Umbilical cord (tissue), 1 donor: ENCODE measurements at regions not wholly inside any gene's neighbourhood (a gene's known extent, or its start where the extent isn't known, plus 50 kb on each side); places are given as distances from the start of the nearest gene placed in this dataset.
"Not testable (repeated sequence)": the region's sequence is repeated elsewhere in the genome, so short reads cannot be mapped to it uniquely, and the experiment has no call there.

Source experiments
- DNase-seq: peaks from one replicate; pipeline ENCODE4 v3.0.0-alpha.2; 2015; ENCODE audit warnings: low spot score

DNA sequence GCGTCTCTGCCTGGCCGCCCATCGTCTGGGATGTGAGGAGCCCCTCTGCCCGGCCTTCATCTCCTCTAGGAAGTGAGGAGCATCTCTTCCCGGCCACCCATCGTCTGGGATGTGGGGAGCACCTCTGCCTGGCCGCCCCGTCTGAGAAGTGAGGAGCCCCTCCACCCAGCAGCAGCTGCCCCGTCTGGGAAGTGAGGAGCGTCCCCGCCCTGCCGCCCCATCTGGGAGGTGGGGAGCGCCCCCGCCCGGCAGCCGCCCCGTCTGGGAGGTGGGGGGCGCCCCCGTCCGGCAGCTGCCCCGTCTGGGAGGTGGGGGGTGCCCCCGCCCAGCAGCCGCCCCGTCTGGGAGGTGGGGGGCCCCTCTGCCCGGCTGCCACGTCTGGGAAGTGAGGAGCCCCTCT lies 153.7 kb upstream of the MYRIP start:
- DNase-seq, result not testable (repeated sequence)

DNA sequence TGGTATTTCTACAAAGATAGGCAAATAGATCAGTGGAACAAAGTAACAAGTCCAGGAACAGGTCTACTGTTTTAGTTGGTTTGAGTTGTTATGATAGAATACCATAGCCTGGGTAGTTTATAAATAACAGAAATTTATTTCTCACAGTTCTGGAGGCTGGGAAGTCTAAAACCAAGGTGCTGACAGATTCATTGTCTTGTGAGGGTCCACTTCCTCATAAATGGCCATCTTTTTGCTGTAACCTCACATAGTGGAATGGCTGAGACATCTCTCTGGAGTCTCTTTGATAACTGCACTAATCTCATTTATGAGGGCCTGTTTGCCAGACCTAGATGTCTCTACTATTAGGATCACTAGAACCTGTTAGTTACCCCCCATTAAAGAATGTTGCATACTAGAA lies 152.3 kb upstream of the MYRIP start:
- no peak for DNase-seq

DNA sequence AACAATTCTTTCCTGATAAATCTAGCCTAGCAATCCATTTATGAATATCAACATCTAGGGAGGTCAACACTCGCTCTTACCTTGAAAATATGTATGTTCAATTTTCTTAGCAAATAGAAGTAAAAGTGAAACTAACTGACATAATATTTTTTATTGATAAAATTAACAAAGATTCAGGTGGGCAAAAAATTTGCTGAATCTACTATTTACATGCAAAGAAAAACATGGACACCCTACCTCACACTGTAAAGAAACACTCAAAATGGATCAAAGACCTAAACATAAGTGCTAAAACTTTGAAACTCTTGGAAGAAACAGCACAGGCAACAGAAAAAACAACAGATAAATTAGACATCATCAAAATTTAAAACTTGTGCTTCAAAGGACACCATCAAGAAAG lies 151.6 kb upstream of the MYRIP start:
- no peak for DNase-seq

DNA sequence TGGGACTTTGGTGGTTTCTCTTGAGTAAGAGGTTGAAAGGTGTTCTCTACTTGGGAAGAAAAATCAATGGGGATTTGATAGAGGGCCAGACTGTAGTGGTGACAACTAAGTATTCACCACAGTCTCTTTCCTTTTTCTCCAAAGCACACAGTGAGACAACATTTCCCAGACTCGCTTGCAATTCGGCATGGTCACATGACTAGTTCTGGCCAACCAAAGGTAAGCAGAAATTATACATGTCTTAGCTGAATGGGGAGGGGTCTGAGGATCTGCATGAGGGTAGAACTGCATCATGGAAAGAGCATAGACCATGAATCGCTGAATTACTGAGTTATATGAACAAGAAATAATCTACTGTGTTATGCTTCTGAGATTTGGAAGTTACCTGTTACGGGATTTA lies 144.5 kb upstream of the MYRIP start:
- no peak for DNase-seq

DNA sequence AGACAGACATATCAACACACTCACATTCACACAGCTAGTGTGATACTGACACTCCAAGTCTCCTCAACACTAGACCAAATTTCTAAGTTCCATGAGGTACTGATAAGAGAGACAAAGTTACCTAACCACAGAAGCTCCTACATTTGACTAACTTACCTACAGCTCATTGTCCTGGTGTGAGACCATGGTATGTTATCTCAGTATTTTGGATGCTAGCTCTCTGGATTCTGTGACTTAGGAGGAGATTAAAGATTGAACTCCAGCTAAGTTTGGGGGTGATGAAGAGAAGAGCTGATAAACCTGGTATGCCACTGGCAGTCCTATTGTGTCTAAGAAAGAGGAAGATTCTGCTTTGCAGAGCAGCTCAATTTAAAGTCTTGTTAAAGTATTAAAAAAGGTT lies 144.0 kb upstream of the MYRIP start:
- DNase-seq, result no peak

DNA sequence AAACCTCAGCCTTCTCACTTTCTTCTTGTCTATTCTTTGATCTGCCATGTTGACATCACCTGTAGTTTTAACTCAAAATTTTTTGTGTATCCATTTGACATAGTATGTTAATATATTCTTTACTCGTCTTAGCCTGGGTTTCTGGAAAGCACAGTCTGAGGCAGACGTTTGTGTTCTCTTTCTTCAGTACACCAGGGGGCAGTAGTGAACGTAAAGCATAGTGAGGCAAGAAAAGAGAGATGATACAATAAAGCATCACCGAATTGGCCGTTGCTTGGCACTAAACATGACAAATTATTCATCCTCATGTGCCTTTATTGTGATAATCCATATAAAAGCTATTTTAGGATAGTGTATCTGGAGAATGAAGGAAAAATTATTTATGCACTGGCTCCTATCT lies 141.0 kb upstream of the MYRIP start:
- peak; percentile 28 for DNase-seq

DNA sequence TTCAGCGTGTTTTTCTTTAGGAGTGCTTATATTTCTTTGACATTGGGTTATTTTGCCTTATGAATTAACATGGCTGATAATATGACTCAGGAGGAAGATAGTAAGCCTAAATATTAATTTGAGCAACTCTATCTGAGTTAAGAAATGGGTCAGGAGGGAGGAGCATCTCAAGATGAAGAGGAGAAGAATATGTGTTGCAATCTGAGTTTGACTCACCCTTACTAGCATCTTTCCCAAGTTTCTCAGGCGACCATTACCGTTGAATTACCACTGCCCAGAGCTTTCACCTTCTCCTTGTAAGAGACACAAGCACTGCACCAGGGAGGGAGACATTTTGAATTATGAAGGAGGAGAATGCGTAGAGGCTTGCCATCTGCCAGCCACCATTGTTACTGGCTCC lies 138.3 kb upstream of the MYRIP start:
- no peak for DNase-seq

DNA sequence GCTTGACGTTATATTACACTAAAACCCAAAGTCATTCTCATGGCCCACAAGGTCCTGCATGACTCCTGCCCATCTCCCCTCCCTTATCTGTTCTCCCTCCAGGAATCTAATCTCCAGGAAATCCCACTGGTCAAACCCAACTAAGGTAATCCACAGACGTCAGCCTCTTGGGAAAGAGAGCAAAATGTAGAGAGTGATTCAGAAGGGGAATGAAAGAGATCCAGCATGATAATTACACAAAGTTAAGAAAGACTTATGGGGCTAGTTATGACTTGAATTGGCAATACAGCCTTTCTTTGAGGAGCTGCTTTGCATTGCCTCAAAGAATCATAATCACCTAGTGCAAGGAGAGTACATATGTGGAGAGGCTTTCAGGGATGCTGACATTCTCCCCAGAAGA lies 137.8 kb upstream of the MYRIP start:
- no peak for DNase-seq

DNA sequence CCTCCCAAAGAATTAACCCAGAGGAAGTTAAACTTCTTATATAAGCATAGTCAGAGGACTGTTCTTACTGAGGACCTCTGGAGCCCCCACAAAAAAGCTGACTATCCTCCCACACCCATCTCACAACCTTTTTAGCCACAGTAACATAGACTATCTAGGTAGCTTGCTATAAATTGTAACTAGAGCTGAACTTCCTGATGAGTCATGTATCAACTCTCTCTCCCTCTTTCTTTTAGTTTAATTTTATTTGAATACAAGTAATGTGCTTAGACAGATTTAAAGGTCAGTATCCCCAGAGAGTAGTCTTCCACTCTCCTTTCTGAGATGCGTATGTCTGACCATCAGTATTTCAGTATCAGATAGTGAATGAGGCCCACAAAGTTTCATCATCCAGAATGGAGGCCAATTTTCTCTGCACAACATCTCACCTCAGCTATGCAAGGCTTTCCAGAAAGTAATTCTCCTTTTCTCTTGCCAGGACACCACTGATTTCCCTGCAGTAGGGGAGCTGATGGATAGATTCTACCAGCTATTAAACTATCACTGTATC lies 104.0 kb upstream of the MYRIP start:
- no peak for DNase-seq

DNA sequence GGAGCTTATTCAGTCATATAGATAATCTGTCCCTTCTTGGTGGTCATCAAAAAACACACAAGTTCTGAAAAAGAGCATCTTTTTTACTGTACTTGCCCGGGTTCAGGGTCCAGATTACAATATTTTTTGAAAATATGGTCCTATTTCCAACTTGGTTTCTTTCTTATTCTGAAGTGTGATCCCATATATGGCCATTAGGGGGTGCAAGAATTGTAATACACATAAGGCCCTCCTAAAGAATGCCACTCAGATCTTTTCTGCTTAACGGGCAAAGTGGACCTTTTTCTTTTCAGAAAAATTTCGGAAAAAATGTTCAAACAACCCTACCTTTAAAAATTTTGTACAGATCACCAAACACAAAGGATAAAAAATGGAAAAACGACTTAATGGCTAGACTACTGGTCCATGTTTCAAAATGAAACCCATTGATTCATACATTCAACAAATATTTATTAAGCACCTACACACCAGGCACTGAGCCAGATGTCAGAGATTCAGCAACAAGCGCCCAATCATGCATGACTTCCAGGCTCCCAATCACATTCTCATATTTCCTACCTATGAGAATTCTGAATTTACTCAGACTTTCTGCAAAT lies 102.0 kb upstream of the MYRIP start:
- DNase-seq, result peak; percentile 10

DNA sequence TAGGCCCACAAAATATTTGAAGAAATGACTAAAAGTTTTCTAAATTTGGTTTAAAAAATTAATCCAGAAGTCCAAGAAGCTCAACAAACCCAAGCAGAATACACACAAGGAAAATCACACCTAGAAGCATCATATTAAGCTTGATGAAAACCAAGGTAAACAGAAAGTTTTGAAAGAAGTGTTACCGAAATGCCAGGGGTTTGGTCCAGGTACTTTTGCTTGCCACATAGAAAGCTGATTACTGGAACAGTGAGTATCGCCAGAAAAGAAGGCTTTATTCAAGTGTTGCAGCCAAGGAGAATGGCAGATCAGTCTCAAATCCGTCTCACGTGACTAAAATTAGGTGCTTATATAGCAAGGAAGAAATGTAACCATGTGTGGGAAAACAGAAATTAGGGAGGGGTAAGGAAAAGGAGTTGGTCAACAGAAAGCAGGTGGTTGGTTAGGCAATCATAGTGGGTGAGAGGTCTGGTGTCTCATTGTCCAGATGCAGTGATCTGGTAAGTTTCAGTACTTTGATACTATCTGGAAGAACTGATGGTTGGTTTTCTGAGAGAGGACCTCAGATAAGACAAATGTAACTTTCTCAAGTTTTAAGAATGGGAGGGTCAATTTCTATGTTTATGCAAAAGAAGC lies 96.9 kb upstream of the MYRIP start:
- DNase-seq, result no peak

DNA sequence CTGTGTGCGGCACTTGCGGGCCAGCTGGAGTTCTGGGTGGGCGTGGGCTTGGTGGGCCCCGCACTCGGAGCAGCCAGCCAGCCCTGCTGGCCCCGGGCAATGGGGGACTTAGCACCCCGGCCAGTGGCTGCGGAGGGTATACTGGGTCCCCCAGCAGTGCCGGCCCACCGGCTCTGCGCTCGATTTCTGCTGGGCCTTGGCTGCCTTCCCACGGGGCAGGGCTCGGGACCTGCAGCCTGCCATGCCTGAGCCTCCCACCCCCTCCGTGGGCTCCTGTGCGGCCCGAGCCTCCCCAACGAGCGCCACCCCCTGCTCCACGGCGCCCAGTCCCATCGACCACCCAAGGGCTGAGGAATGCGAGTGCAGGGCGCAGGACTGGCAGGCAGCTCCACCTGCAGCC lies 96.1 kb upstream of the MYRIP start:
- DNase-seq, result not testable (repeated sequence)

DNA sequence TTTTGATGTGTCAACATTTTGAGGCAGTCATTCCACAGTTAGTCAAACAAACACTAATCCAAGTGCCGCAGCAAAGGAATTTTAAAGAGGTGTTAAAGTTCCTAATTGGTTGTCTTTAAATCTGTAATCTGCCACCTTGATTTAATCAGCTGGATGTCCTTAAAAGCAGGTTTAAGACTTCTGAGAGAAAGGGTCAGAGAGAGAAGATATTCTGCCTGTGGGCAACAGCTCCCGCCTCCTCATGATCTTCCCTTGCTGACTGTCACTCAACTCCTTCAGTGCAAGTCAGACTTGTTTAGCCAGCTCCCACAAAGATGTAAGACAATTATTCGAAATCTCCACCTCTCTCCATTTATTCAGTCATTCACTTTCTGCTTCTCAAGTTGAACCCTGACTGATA lies 92.6 kb upstream of the MYRIP start:
- DNase-seq, result no peak

DNA sequence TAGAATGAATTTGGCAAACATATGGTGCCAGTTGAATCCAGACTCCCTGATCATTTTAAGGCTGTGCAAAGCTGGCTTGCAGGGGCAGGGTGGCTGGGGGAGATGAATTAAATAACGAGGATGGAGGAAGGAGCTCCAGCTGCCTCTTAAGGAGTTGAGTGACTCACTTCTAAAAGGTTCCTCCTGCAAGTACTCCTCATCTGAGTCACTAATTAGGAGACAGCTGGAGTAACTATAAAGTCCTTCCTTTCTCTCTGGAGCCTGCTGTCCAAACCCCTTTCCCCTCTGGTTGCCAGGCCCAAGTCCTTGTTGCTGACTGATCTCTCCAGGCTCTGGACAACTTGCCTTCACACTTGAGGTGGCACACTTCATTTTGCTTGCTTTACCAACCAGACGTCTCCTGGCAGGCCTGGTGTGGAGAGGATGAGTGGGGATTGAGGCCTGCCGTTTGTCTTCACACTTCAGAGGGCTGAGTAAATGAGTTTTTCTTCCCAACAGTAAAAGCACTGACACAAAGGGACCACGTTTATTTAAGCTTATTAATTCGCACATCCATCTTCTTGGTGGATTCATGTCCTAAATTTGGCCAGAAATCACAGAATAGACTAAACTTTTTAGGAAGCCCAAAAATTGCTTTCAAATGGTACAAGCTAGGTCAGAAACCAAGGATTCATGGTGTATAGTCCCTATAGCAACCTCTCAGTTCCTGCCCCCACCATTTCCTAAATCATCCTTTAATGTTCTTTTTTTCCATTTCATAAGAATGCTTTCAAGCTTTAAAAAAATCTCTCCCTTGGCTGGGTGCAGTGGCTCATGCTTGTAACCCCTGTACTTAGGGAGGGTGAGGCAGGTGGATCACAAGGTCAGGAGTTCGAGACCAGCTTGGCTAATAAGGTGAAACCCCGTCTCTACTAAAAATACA lies 90.5 kb upstream of the MYRIP start:
- no peak for DNase-seq

DNA sequence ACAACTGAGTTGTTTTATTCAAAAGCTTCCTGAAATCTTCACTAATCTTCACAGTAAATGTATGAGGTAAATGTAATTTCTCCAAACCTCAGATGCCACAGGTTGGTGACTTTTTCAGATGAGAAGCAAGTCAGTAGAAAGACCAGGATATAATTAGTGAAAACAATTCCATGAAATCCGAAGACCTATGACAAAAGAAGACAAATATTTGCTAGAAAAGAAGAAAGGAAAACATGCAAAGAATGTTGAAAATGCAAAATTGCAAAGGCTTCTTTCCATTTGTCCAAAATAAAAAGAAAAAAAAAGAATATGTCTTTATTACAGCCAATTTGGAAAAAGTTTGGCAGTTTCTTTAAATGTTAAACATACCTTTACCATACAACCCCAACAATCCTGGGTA lies 88.3 kb upstream of the MYRIP start:
- DNase-seq, result no peak

DNA sequence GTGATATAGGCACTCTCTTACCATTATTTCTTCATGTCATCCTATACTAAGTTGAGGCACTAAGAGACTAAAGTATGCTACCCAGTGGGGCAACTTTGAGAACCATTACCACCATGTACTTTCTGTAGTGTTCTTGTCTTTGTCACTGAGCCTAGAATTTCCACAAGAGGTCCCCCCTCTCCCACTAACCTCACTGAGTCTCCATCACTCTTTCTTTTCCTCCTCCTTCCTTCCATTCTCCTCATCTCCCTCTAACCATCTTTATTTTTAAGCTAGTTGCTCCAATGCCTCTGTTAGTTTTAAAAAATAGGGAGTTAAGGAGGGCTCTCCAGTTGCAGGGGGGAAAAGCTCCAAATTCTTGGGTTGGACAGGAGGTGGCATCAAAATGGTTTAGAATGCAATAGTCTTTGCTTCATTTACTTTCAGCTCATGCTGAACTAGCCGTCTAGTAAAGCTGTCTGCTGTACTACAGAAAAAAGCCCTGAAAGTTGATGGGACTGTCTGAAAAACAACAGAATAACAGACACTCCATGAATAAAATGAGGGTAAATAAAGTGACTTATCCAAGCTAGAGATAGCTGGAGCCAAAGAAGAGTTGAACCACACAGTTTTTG lies 85.1 kb upstream of the MYRIP start:
- DNase-seq, result no peak

DNA sequence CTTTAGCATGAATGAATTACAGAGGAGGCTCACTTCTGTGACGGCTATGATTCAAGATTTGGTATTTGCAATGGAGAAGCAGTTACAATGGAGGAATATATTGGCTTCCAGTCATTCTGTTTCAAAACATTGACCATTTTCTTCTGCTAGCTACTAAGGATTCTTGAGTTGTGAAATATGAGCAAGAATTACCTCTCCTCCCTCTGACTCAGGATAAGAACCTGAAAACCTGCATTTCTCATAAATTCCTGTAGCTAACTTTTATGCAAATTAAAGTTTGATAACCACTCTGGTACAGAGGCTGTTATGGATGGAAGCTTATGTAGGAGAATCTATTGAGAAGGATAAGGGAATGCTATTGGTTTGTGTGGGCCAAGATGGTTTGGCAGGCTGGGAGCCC lies 84.1 kb upstream of the MYRIP start:
- DNase-seq, result no peak

DNA sequence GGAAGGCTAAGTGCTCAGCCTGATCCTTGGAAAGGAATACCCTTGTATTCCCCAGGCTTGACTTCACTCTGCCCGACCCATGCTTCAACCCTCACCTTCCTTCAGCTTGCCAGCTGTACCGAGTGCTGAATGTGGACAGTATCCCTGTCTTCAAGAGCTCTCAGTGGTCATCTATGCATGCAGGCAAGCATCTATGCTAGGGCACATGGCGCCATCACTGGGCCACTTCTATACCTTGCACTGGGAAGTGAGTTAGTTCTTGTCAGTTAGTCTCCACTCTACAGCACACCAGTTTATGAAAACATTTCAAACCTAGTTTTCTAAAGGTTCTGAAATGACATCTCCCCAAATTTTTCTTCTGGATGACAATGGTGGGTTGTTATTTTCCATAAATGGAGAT lies 82.0 kb upstream of the MYRIP start:
- no peak for DNase-seq

DNA sequence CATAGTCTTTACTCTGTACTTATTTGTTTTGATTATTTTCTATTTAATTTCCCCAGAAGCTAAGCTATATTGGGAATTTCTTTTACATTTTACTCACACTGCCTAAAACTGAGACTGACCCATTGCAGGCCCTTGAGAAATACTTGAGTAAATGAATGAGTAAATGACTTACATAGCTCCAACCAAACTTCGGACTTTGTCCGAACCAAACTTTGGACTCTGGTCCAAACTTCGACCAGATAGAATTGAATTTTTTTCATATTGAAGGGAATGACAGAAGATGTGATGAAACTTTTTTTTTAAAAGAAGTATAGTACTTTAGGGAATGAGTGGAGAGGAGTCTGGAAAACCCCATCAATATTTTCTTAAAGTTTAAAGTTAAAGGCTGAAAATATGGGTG lies 75.6 kb upstream of the MYRIP start:
- DNase-seq, result no peak

DNA sequence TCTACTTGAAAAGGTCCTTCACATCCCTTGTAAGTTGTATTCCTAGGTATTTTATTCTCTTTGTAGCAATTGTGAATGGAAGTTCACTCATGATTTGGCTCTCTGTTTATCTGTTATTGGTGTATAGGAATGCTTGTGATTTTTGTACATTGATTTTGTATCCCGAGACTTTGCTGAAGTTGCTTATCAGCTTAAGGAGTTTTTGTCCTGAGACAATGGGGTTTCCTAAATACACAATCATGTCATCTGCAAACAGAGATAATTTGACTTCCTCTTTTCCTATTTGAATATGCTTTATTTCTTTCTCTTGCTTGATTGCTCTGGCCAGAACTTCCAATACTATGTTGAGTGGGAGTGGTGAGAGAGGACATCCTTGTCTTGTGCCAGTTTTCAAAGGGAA lies 69.8 kb upstream of the MYRIP start:
- not testable (repeated sequence) for DNase-seq

DNA sequence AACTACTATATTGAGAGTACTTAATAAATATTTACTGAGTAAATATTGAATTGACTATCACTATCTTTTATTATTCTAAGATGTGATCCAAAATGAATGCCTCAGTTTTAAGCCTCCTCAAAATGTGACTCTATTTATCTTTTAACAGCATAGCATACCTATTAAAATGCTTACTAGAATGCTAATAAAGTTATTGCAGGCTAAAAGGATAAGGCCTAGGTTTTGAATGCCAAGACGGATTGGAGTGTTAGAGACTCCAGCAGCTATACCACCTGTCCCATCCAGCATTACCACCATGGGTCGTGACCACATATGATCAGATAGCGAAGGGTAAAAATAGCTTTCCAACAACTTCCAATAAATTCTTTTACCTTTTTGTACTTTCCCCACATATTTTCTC lies 64.7 kb upstream of the MYRIP start:
- no peak for DNase-seq

DNA sequence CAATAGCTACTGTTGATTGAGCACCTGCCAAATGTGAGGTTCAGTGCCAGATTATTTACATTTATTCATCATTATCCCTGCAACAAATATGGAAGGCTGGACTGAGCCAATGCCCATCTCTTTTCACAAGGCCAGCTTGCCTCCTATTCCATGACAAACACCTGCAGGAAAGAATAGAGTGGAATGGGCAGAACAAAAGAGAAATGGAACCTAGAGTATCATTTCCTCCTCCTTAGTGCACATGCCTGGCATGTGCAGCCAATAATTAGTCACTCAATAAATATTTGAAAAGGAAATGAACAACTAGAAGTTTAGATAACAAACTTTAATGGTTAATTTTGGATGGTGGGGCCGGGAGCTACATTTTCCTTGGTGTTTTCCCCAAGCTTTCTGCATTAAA lies 61.4 kb upstream of the MYRIP start:
- no peak for DNase-seq
